ENCODE measurements at regions not wholly inside any gene's neighbourhood (a gene's known extent, or its start where the extent isn't known, plus 50 kb on each side); places are given as distances from the start of the nearest gene placed in this dataset.
"Not testable (repeated sequence)": the region's sequence is repeated elsewhere in the genome, so short reads cannot be mapped to it uniquely, and the experiment has no call there.

DNA sequence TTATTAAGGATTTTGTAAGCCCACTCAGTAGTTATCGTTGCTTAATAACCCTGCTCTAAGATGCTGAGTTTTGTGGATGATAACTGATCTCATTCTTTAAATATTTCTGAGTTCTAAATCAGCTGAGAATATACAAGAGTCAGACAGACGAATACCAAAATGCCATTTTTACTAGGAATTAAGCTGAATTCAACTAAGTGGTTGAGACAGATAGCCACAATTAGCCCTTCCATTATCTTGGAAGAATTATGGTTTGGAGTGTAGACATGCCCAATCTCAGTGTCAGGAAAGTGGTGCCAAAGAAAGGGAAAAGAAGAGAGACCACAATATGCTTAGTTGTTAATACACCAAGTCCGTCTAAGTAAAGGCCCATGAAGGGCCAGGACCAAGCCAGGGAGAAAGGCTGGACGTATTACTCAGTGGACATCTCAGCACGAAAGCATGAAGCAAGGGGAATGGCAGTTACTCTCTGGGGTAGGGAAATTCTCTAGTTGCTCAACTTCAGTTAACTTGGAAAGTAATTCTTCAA, 58.6 kb downstream of the KCNA5 start:
- no peak for TF ChIP-seq POLR2A (IDR thresholded peaks at IDR 0.05)
- TF ChIP-seq, protein P1, sequence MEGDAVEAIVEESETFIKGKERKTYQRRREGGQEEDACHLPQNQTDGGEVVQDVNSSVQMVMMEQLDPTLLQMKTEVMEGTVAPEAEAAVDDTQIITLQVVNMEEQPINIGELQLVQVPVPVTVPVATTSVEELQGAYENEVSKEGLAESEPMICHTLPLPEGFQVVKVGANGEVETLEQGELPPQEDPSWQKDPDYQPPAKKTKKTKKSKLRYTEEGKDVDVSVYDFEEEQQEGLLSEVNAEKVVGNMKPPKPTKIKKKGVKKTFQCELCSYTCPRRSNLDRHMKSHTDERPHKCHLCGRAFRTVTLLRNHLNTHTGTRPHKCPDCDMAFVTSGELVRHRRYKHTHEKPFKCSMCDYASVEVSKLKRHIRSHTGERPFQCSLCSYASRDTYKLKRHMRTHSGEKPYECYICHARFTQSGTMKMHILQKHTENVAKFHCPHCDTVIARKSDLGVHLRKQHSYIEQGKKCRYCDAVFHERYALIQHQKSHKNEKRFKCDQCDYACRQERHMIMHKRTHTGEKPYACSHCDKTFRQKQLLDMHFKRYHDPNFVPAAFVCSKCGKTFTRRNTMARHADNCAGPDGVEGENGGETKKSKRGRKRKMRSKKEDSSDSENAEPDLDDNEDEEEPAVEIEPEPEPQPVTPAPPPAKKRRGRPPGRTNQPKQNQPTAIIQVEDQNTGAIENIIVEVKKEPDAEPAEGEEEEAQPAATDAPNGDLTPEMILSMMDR (IDR thresholded peaks at IDR 0.05) = no peak
- H3K4me1 ChIP-seq = no peaks in the 10 kb centered on the region
- intact Hi-C loops (cut with DNase I; ENCODE audit: low total_unique reads) = no loop called here
- 79 to 81% methylated on average over 5 of the region's 5 CpGs for WGBS, 2 donors
- no peaks in the 10 kb centered on the region for H3K36me3 ChIP-seq (ENCODE audit: low read depth, missing control alignments)
- no peak overlapping the region for H3K27ac ChIP-seq
- no peaks in the 10 kb centered on the region for H3K9me3 ChIP-seq
- H3K27me3 ChIP-seq = no peaks in the 10 kb centered on the region
- no peak overlapping the region for H3K4me3 ChIP-seq
- no peak for DNase-seq

- WGBS, 2 donors = 82 to 100% methylated on average over 1 of the region's 1 CpG
- H3K4me3 ChIP-seq = no peak overlapping the region
- H3K9me3 ChIP-seq = no peaks in the 10 kb centered on the region
- DNase-seq = no peak
- H3K27me3 ChIP-seq = no peaks in the 10 kb centered on the region
- H3K4me1 ChIP-seq = no peaks in the 10 kb centered on the region
- TF ChIP-seq POLR2A (IDR thresholded peaks at IDR 0.05) = no peak
- TF ChIP-seq, protein P1 (IDR thresholded peaks at IDR 0.05) = no peak
- no peak overlapping the region for H3K27ac ChIP-seq
- intact Hi-C loops (cut with DNase I; ENCODE audit: low total_unique reads) = no loop called here
- no peaks in the 10 kb centered on the region for H3K36me3 ChIP-seq (ENCODE audit: low read depth, missing control alignments)
Observed at GRCh38 chr12:5102806-5103205, 59.1 kb downstream of the KCNA5 start.

- Histone ChIP-seq H3K9me3 (no peaks in the 10 kb centered on the region), H3K27ac (no peak overlapping the region), H3K4me3 (no peak overlapping the region), H3K36me3 (ENCODE audit: low read depth, missing control alignments) (no peaks in the 10 kb centered on the region), H3K27me3 (no peaks in the 10 kb centered on the region), H3K4me1 (no peaks in the 10 kb centered on the region)
- DNase-seq = no peak
- intact Hi-C loops (cut with DNase I; ENCODE audit: low total_unique reads) = no loop called here
- TF ChIP-seq POLR2A (IDR thresholded peaks at IDR 0.05) = no peak
- TF ChIP-seq, protein P1 (IDR thresholded peaks at IDR 0.05) = no peak
- 80 to 93% methylated on average over 1 of the region's 1 CpG for WGBS, 2 donors
Observed at GRCh38 chr12:5110345-5110744, 66.7 kb downstream of the KCNA5 start.

DNA sequence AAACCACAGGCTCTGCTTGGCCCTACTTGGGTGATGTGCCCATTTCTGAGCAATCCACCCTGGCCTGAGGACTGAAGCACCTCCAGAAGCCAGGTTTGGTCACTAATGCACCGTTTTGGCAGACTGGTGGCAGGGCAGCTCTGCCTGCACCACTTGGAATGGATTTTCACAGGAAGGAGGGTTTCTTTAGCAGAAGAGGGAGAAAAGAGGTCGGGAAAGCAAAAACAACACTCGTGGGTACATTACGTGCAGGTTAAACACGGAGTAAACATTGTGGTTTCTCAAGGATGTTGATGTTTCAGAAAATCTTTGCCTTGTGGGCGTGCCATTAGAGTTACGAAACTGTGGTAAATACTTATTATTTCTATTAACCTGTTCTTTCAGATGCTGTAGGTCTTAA, 70.8 kb downstream of the KCNA5 start:
- intact Hi-C loops (cut with DNase I; ENCODE audit: low total_unique reads) = no loop called here

GRCh38 chr12:5121784-5122183, 78.1 kb downstream of the KCNA5 start:
- H3K4me3 ChIP-seq; intact Hi-C loops (cut with DNase I; ENCODE audit: low total_unique reads); H3K27ac ChIP-seq; H3K27me3 ChIP-seq; H3K9me3 ChIP-seq; DNase-seq; H3K4me1 ChIP-seq; H3K36me3 ChIP-seq (ENCODE audit: low read depth, missing control alignments): not testable (repeated sequence)
- WGBS, 2 donors = no CpG with 5 or more reads among the region's 20 CpGs

More for the DNA sequence above, 70.8 kb downstream of the KCNA5 start:
- Histone ChIP-seq H3K4me1 (no peaks in the 10 kb centered on the region), H3K36me3 (ENCODE audit: low read depth, missing control alignments) (no peaks in the 10 kb centered on the region), H3K9me3 (no peaks in the 10 kb centered on the region), H3K27ac (no peak overlapping the region), H3K27me3 (no peaks in the 10 kb centered on the region), H3K4me3 (no peak overlapping the region)
- 71% methylated on average over 7 of the region's 7 CpGs for WGBS, 2 donors
- no peak for TF ChIP-seq POLR2A (IDR thresholded peaks at IDR 0.05)
- TF ChIP-seq, protein P1 (IDR thresholded peaks at IDR 0.05) = no peak
- DNase-seq = no peak

GRCh38 chr12:5122256-5122831, 78.7 kb downstream of the KCNA5 start:
- not testable (repeated sequence) for DNase-seq

More at GRCh38 chr12:5122256-5122831, 78.7 kb downstream of the KCNA5 start:
- H3K27ac ChIP-seq; intact Hi-C loops (cut with DNase I; ENCODE audit: low total_unique reads); H3K4me1 ChIP-seq; H3K27me3 ChIP-seq; H3K36me3 ChIP-seq (ENCODE audit: low read depth, missing control alignments); H3K9me3 ChIP-seq; H3K4me3 ChIP-seq: not testable (repeated sequence)
- 63 to 90% methylated on average over 8 to 11 of the region's 14 CpGs for WGBS, 2 donors

Data from testis (tissue), 2 donors.